ENCODE measurements at regions not wholly inside any gene's neighbourhood (a gene's known extent, or its start where the extent isn't known, plus 50 kb on each side); places are given as distances from the start of the nearest gene placed in this dataset.
A peak's percentile ranks its signal among the peaks of the same experiment; 100 is the strongest.
"Not testable (repeated sequence)": the region's sequence is repeated elsewhere in the genome, so short reads cannot be mapped to it uniquely, and the experiment has no call there.

DNA sequence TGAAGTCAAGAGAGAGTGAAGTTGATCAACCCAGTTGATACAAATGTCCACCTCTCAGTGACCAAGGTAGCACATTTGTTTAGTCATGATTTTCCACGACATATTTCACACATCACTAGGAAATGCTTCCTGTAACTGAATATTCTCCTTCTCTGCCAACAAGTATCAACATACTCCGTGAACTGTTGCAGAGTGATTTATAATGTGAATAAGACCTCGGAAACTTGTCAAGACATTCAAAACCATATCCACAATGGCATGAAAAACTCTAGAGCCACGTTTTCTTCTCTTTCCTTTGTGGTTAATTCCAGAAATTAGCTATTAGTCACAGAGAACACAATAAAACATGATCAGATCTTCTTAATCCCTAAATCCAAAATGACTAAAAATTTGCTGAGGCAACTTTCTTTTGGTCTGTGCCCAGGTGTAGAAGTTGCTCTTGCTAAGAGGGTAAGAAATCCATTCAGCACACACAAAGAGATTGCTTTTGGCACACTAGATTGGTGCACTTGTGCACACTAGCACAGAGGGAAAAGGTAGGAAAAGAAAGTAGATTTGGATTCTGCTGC, 244.3 kb upstream of the NRIP1 start:
- 17 to 33% (median 19%) methylated on average over 4 of the region's 4 CpGs for WGBS, 3 donors
- no peaks in the 10 kb centered on the region for H3K27me3 ChIP-seq (ENCODE audit: insufficient read depth in 3 of 3, low read length in 2 of 3)
- H3K9me3 ChIP-seq = no peaks in the 10 kb centered on the region
- TF ChIP-seq, protein P1, sequence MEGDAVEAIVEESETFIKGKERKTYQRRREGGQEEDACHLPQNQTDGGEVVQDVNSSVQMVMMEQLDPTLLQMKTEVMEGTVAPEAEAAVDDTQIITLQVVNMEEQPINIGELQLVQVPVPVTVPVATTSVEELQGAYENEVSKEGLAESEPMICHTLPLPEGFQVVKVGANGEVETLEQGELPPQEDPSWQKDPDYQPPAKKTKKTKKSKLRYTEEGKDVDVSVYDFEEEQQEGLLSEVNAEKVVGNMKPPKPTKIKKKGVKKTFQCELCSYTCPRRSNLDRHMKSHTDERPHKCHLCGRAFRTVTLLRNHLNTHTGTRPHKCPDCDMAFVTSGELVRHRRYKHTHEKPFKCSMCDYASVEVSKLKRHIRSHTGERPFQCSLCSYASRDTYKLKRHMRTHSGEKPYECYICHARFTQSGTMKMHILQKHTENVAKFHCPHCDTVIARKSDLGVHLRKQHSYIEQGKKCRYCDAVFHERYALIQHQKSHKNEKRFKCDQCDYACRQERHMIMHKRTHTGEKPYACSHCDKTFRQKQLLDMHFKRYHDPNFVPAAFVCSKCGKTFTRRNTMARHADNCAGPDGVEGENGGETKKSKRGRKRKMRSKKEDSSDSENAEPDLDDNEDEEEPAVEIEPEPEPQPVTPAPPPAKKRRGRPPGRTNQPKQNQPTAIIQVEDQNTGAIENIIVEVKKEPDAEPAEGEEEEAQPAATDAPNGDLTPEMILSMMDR (IDR thresholded peaks at IDR 0.05) = no peak
- no peak overlapping the region for H3K4me3 ChIP-seq
- DNase-seq (no peak), ATAC-seq (peak; percentile 77 to 89 (median 82))
- intact Hi-C loops (cut with DNase I) = loop anchor here in 1 of 2 donors (10.0 kb wide), 2 partner anchors 136 to 176 kb away; no protein-coding TSS in a partner anchor
- H3K27ac ChIP-seq = peak overlapping the region; percentile 47
- no peaks in the 10 kb centered on the region for H3K36me3 ChIP-seq (ENCODE audit: insufficient read depth in 1 of 2, low read depth in 1 of 2)
- H3K4me1 ChIP-seq = peaks cover 11% of the 10 kb centered on the region

DNA sequence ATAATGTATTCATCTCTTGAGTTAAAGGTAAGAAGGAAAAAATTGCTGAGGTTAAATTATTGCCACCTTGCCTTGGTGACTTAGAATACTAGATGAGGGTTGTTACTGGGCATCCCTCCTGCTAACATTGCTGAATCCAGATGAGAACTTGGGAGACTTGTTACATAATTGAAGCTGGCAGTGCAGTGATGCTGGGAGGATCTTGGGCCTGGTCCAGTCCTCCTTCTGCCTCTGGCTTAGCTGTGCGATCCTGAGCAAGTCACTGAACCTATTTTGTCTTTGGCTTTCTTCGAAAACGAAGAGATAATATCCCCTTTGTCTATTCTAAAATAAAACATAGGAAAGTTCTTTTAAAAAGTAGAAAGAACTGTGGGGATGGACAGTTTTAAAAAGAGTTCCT, 244.9 kb upstream of the NRIP1 start:
- Histone ChIP-seq H3K27me3 (ENCODE audit: insufficient read depth in 3 of 3, low read length in 2 of 3) (no peaks in the 10 kb centered on the region), H3K27ac (peak overlapping the region; percentile 47), H3K9me3 (no peaks in the 10 kb centered on the region), H3K4me1 (peaks cover 11% of the 10 kb centered on the region), H3K36me3 (ENCODE audit: insufficient read depth in 1 of 2, low read depth in 1 of 2) (no peaks in the 10 kb centered on the region), H3K4me3 (no peak overlapping the region)
- intact Hi-C loops (cut with DNase I) = loop anchor here in 1 of 2 donors (10.0 kb wide), 2 partner anchors 135 to 175 kb away; no protein-coding TSS in a partner anchor
- ATAC-seq = peak; percentile 63 to 88 (median 81)
- WGBS, 3 donors = 6 to 39% (median 15%) methylated on average over 3 of the region's 3 CpGs
- TF ChIP-seq, protein P1 (IDR thresholded peaks at IDR 0.05) = no peak
- peak; percentile 45 to 76 for DNase-seq

DNA sequence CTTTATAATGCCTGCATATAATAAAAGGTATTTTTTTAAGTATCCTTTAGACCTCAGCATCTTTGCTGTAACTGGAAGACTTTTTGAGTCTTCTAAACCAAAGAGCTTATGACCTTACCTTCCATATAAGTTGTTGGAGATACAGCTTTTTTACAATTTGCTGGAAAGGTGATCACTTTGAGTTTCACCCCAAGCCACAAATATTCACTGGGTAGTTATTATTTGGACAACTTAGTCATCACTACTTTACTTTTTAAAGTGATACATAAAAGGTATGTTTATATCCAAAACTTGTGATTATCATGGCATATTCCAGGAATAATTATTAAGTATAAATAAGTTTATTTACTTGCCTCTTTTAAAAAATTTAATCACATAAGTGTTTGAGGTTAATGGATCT, 246.7 kb upstream of the NRIP1 start:
- Histone ChIP-seq H3K9me3 (no peaks in the 10 kb centered on the region), H3K27ac (no peak overlapping the region), H3K36me3 (ENCODE audit: insufficient read depth in 1 of 2, low read depth in 1 of 2) (no peaks in the 10 kb centered on the region), H3K4me3 (no peak overlapping the region), H3K27me3 (ENCODE audit: insufficient read depth in 3 of 3, low read length in 2 of 3) (no peaks in the 10 kb centered on the region), H3K4me1 (peaks cover 11% of the 10 kb centered on the region)
- ATAC-seq (no peak), DNase-seq (no peak)
- TF ChIP-seq, protein P1 (IDR thresholded peaks at IDR 0.05) = no peak
- intact Hi-C loops (cut with DNase I) = no loop called here

DNA sequence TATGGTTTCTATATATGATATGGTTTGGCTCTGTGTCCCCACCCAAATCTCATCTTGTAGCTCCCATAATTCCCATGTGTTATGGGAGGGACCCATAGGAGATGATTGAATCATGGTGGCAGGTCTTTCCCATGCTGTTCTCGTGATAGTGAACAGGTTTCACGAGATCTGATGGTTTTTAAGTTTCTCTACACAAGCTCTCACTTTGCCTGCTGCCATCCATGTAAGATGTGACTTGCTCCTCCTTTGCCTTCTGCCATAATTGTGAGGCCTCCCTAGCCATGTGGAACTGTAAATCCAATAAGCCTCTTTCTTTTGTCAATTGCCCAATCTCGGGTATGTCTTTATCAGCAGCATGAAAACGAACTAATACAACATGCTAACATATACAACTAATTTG, 252.2 kb upstream of the NRIP1 start:
- H3K4me1 ChIP-seq; H3K4me3 ChIP-seq; intact Hi-C loops (cut with DNase I); ATAC-seq; H3K9me3 ChIP-seq; H3K27ac ChIP-seq; H3K27me3 ChIP-seq (ENCODE audit: insufficient read depth in 3 of 3, low read length in 2 of 3); DNase-seq; H3K36me3 ChIP-seq (ENCODE audit: insufficient read depth in 1 of 2, low read depth in 1 of 2): not testable (repeated sequence)
- WGBS, 3 donors = 90 to 96% (median 96%) methylated on average over 4 of the region's 4 CpGs

DNA sequence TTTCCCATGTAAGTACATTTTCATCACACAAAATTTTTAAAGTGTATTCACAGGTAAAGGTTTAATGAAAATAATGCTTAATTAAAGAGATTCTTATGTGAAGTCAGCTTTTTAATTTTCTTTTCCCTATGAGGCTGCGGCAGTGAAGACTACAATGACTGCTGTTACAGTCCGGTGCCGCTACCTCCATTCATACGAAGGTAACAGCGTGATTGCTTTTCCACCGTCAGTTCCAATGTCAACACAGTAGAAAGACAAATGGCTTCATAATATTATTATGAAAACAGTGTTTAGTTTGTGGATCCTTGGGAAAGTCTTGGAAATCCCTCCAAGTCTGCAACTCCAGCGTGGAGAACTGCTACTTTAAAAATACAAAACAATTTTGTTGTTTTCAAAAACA, 254.9 kb upstream of the NRIP1 start:
- Histone ChIP-seq H3K4me3 (no peak overlapping the region), H3K27ac (no peak overlapping the region), H3K4me1 (no peaks in the 10 kb centered on the region), H3K27me3 (ENCODE audit: insufficient read depth in 3 of 3, low read length in 2 of 3) (no peaks in the 10 kb centered on the region), H3K36me3 (ENCODE audit: insufficient read depth in 1 of 2, low read depth in 1 of 2) (no peaks in the 10 kb centered on the region), H3K9me3 (no peaks in the 10 kb centered on the region)
- intact Hi-C loops (cut with DNase I) = no loop called here
- no peak for DNase-seq
- 92 to 95% (median 93%) methylated on average over 7 of the region's 7 CpGs for WGBS, 3 donors
- ATAC-seq = no peak
- TF ChIP-seq, protein P1 (IDR thresholded peaks at IDR 0.05) = no peak
